ENCODE measurements at regions not wholly inside any gene's neighbourhood (a gene's known extent, or its start where the extent isn't known, plus 50 kb on each side); places are given as distances from the start of the nearest gene placed in this dataset.

DNA sequence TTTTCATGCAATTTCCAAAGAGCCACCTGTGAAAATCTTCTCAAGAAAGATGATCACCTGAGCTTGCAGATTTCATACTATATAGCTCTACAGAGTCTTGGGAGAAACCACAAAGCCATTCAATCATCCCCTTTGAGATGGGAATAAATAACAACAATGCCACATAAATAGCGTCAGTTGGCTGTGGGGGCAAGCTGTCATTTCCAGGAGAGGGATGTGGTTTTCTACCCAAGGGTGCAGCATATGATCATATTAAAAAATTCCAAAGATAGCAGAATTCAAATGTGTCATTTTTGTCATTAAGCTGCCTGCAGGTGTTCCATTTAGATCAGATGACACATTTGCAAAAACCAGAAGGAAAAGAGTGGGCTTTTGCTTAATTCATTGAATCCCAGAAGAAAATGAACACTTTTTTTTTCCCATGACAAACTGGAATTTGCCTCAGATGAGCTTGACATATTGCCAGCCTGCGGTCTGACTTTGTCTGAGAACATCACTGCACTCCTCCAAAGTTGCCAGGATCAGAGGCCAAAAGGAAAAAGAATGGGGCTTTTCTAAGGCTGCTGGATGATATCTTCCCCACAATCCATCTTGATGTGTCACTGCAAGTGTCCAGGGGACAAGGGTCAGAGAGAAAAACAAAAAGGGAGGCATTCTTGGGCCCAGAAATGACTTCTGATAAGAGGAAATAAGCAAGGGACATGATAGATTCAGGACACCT is 314.1 kb upstream of the USP25 start:
- TF ChIP-seq SMC3 (IDR thresholded peaks at IDR 0.05; ENCODE audit: low read length) (no peak), EP300 (IDR thresholded peaks at IDR 0.05; ENCODE audit: low read depth in 2 of 2, low read length in 2 of 2) (no peak), EP300 (CRISPR knock-in tag; IDR thresholded peaks at IDR 0.05; ENCODE audit: borderline replicate concordance) (no peak), ZNF773 (CRISPR knock-in tag; IDR thresholded peaks at IDR 0.05; ENCODE audit: borderline replicate concordance) (no peak), ZNF558 (CRISPR knock-in tag; IDR thresholded peaks at IDR 0.05; ENCODE audit: borderline replicate concordance) (no peak), POLR2AphosphoS2 (IDR thresholded peaks at IDR 0.05; ENCODE audit: low read depth, low read length) (no peak), NR2C2 (CRISPR knock-in tag; IDR thresholded peaks at IDR 0.05; ENCODE audit: borderline replicate concordance) (no peak), PAF1 (CRISPR knock-in tag; IDR thresholded peaks at IDR 0.05) (no peak), TOPORS (CRISPR knock-in tag; IDR thresholded peaks at IDR 0.05) (no peak), ZNF3 (CRISPR knock-in tag; IDR thresholded peaks at IDR 0.05) (no peak)
- TF ChIP-seq, protein P1, sequence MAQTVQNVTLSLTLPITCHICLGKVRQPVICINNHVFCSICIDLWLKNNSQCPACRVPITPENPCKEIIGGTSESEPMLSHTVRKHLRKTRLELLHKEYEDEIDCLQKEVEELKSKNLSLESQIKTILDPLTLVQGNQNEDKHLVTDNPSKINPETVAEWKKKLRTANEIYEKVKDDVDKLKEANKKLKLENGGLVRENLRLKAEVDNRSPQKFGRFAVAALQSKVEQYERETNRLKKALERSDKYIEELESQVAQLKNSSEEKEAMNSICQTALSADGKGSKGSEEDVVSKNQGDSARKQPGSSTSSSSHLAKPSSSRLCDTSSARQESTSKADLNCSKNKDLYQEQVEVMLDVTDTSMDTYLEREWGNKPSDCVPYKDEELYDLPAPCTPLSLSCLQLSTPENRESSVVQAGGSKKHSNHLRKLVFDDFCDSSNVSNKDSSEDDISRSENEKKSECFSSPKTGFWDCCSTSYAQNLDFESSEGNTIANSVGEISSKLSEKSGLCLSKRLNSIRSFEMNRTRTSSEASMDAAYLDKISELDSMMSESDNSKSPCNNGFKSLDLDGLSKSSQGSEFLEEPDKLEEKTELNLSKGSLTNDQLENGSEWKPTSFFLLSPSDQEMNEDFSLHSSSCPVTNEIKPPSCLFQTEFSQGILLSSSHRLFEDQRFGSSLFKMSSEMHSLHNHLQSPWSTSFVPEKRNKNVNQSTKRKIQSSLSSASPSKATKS (CRISPR knock-in tag; IDR thresholded peaks at IDR 0.05), result no peak
- TF ChIP-seq, protein P2, sequence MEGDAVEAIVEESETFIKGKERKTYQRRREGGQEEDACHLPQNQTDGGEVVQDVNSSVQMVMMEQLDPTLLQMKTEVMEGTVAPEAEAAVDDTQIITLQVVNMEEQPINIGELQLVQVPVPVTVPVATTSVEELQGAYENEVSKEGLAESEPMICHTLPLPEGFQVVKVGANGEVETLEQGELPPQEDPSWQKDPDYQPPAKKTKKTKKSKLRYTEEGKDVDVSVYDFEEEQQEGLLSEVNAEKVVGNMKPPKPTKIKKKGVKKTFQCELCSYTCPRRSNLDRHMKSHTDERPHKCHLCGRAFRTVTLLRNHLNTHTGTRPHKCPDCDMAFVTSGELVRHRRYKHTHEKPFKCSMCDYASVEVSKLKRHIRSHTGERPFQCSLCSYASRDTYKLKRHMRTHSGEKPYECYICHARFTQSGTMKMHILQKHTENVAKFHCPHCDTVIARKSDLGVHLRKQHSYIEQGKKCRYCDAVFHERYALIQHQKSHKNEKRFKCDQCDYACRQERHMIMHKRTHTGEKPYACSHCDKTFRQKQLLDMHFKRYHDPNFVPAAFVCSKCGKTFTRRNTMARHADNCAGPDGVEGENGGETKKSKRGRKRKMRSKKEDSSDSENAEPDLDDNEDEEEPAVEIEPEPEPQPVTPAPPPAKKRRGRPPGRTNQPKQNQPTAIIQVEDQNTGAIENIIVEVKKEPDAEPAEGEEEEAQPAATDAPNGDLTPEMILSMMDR (CRISPR knock-in tag; IDR thresholded peaks at IDR 0.05), result no peak
